ENCODE measurements at regions not wholly inside any gene's neighbourhood (a gene's known extent, or its start where the extent isn't known, plus 50 kb on each side); places are given as distances from the start of the nearest gene placed in this dataset.

DNA sequence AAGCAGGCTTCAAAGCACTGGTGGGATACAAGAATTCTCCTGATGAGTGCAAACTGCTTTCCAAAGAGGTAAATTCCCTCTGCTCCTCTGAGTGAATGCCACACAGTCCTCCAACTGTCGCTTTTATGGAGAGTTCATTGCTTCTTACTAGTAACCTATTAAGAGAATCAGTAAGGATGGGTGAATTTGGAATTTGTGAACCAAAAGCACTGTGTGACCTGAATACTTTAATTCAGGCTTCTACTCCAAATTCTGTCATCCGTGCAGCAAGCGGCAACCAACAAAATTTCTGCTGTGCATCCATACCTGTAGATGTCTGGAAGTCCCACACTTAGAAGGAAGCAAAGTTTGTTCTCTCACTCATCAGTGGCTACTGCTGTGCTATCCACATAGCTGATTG lies 66.7 kb upstream of the SNRK start:
- TF ChIP-seq TAF1 (IDR thresholded peaks at IDR 0.05; ENCODE audit: low read depth, low read length) = no peak
- TF ChIP-seq PAX5 (IDR thresholded peaks at IDR 0.05; ENCODE audit: insufficient read depth, low read length, severe bottlenecking) = no peak
- no peak for TF ChIP-seq POLR2A (IDR thresholded peaks at IDR 0.05; ENCODE audit: low read depth, low read length)
- no peak for TF ChIP-seq SPI1 (IDR thresholded peaks at IDR 0.05; ENCODE audit: low read depth, low read length)
- no peak for TF ChIP-seq POU2F2 (IDR thresholded peaks at IDR 0.05; ENCODE audit: low read depth, low read length)
- TF ChIP-seq POLR2AphosphoS5 (IDR thresholded peaks at IDR 0.05; ENCODE audit: low read depth, low read length) = no peak
- FAIRE-seq (no peak), DNase-seq (ENCODE audit: insufficient read length, low spot score) (no peak)

GRCh38 chr3:43218921-43219320 lies 67.4 kb upstream of the SNRK start:
- FAIRE-seq (no peak), DNase-seq (ENCODE audit: insufficient read length, low spot score) (no peak)
- no peak for TF ChIP-seq PAX5 (IDR thresholded peaks at IDR 0.05; ENCODE audit: insufficient read depth, low read length, severe bottlenecking)

- TF ChIP-seq SPI1 (IDR thresholded peaks at IDR 0.05; ENCODE audit: low read depth, low read length) (peak; percentile 12; the same call in 1 of the 2 replicates), PAX5 (IDR thresholded peaks at IDR 0.05; ENCODE audit: insufficient read depth, low read length, severe bottlenecking) (no peak), TAF1 (IDR thresholded peaks at IDR 0.05; ENCODE audit: low read depth, low read length) (no peak)
- FAIRE-seq (no peak), DNase-seq (ENCODE audit: insufficient read length, low spot score) (no peak)
These were observed 68.2 kb upstream of the SNRK start for GRCh38 chr3:43218156-43218555.

DNA sequence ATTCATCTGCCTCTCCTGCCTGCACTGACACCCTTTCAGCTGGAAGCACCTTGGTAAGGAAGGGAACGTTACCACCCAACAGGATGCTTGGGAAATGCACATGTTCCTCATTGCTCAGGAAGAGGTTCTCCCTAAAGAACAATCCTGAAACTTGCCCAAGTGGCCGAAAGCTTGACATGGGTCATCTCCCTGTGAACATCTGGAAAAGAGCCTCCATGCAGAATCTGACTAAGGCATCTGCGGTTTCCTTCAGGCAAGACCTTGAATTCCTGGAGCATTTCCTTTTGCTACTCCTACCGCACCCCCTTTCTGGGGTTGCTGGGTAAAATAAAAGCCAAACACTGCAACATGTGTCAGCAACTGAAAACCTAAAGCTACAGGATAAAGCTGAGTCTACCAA lies 68.7 kb upstream of the SNRK start:
- TF ChIP-seq POLR2AphosphoS5 (IDR thresholded peaks at IDR 0.05; ENCODE audit: low read depth, low read length) = no peak
- no peak for TF ChIP-seq PAX5 (IDR thresholded peaks at IDR 0.05; ENCODE audit: insufficient read depth, low read length, severe bottlenecking)
- TF ChIP-seq SPI1 (IDR thresholded peaks at IDR 0.05; ENCODE audit: low read depth, low read length) = no peak
- no peak for TF ChIP-seq TAF1 (IDR thresholded peaks at IDR 0.05; ENCODE audit: low read depth, low read length)
- TF ChIP-seq POU2F2 (IDR thresholded peaks at IDR 0.05; ENCODE audit: low read depth, low read length) = no peak
- TF ChIP-seq POLR2A (IDR thresholded peaks at IDR 0.05; ENCODE audit: low read depth, low read length) = no peak
- DNase-seq (ENCODE audit: insufficient read length, low spot score) (no peak), FAIRE-seq (no peak)

DNA sequence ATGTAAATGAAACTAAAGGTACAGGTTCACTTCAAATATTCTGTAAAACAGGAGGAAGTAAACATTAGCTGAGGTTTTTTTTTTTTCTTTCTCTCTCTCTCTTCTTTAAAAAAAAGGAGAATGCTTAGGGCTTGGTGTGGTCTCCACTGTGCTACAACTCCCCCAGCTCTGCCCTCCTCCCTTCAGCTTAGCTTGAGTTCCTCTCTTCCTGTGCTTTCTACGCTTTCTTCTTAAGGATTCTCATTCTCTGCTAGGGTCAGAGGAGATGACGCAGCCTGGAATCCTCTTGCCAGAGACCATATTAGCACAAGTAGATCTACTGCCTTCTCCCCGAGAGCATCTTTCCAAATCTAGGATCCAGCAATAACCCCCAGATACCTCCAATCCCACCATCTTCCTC lies 69.1 kb upstream of the SNRK start:
- DNase-seq (ENCODE audit: insufficient read length, low spot score) (no peak), FAIRE-seq (no peak)
- TF ChIP-seq POLR2AphosphoS5 (IDR thresholded peaks at IDR 0.05; ENCODE audit: low read depth, low read length) (no peak), POU2F2 (IDR thresholded peaks at IDR 0.05; ENCODE audit: low read depth, low read length) (no peak), TAF1 (IDR thresholded peaks at IDR 0.05; ENCODE audit: low read depth, low read length) (no peak), SPI1 (IDR thresholded peaks at IDR 0.05; ENCODE audit: low read depth, low read length) (no peak), POLR2A (IDR thresholded peaks at IDR 0.05; ENCODE audit: low read depth, low read length) (no peak), PAX5 (IDR thresholded peaks at IDR 0.05; ENCODE audit: insufficient read depth, low read length, severe bottlenecking) (no peak)

- DNase-seq (ENCODE audit: insufficient read length, low spot score) (no peak), FAIRE-seq (no peak)
- no peak for TF ChIP-seq POLR2AphosphoS5 (IDR thresholded peaks at IDR 0.05; ENCODE audit: low read depth, low read length)
- TF ChIP-seq SPI1 (IDR thresholded peaks at IDR 0.05; ENCODE audit: low read depth, low read length) = no peak
- TF ChIP-seq POU2F2 (IDR thresholded peaks at IDR 0.05; ENCODE audit: low read depth, low read length) = no peak
- TF ChIP-seq POLR2A (IDR thresholded peaks at IDR 0.05; ENCODE audit: low read depth, low read length) = no peak
- no peak for TF ChIP-seq PAX5 (IDR thresholded peaks at IDR 0.05; ENCODE audit: insufficient read depth, low read length, severe bottlenecking)
- no peak for TF ChIP-seq TAF1 (IDR thresholded peaks at IDR 0.05; ENCODE audit: low read depth, low read length)
These were observed 70.6 kb upstream of the SNRK start for GRCh38 chr3:43215663-43216275.

GRCh38 chr3:43215138-43215537 lies 71.2 kb upstream of the SNRK start:
- DNase-seq (ENCODE audit: insufficient read length, low spot score) (no peak), FAIRE-seq (no peak)
- TF ChIP-seq SPI1 (IDR thresholded peaks at IDR 0.05; ENCODE audit: low read depth, low read length) = no peak
- no peak for TF ChIP-seq PAX5 (IDR thresholded peaks at IDR 0.05; ENCODE audit: insufficient read depth, low read length, severe bottlenecking)
- no peak for TF ChIP-seq POLR2AphosphoS5 (IDR thresholded peaks at IDR 0.05; ENCODE audit: low read depth, low read length)
- no peak for TF ChIP-seq POLR2A (IDR thresholded peaks at IDR 0.05; ENCODE audit: low read depth, low read length)
- TF ChIP-seq TAF1 (IDR thresholded peaks at IDR 0.05; ENCODE audit: low read depth, low read length) = no peak
- no peak for TF ChIP-seq POU2F2 (IDR thresholded peaks at IDR 0.05; ENCODE audit: low read depth, low read length)

DNA sequence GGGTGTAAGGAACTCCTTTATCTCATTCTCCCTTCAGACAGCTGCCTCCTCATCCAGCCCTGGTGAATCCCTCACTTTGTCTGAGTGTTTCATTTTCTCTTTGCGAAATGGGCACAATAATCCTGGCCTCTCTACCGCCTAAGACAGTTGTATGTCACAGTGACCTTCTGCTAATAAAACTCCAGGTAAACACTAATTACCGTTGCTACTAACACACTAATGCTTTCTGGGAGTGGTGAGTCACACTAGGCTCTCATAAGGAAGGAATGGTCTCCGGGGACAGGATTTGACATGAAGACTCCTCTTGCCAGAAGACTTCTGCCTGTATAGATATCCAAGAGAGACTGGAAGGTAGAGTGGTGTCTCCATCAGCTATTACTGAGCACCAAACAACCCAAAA lies 71.7 kb upstream of the SNRK start:
- no peak for DNase-seq (ENCODE audit: insufficient read length, low spot score)
- FAIRE-seq = no peak
- no peak for TF ChIP-seq PAX5 (IDR thresholded peaks at IDR 0.05; ENCODE audit: insufficient read depth, low read length, severe bottlenecking)
- no peak for TF ChIP-seq POLR2A (IDR thresholded peaks at IDR 0.05; ENCODE audit: low read depth, low read length)

DNA sequence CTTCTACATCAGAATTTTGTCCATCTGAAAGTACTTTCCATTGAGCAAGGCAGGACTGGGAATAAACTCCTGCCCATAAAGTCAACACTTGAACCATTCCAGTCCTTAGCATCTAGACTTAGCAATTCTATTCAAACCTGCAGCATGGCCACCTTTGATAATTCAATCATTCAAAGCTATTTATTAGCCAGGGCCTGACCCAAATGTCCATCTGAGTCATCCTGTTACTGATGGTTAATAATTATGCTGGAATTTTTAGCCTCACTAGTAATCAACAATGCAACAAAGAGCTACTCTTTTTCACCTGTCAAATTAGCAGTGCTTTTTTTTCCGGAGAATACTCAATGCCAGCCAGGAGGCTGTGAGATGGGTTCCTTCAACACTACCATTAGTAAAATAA lies 72.7 kb upstream of the SNRK start:
- TF ChIP-seq TAF1 (IDR thresholded peaks at IDR 0.05; ENCODE audit: low read depth, low read length) (no peak), POLR2A (IDR thresholded peaks at IDR 0.05; ENCODE audit: low read depth, low read length) (no peak), SPI1 (IDR thresholded peaks at IDR 0.05; ENCODE audit: low read depth, low read length) (no peak), PAX5 (IDR thresholded peaks at IDR 0.05; ENCODE audit: insufficient read depth, low read length, severe bottlenecking) (no peak), POLR2AphosphoS5 (IDR thresholded peaks at IDR 0.05; ENCODE audit: low read depth, low read length) (no peak), POU2F2 (IDR thresholded peaks at IDR 0.05; ENCODE audit: low read depth, low read length) (no peak)
- no peak for DNase-seq (ENCODE audit: insufficient read length, low spot score)
- FAIRE-seq = no peak

DNA sequence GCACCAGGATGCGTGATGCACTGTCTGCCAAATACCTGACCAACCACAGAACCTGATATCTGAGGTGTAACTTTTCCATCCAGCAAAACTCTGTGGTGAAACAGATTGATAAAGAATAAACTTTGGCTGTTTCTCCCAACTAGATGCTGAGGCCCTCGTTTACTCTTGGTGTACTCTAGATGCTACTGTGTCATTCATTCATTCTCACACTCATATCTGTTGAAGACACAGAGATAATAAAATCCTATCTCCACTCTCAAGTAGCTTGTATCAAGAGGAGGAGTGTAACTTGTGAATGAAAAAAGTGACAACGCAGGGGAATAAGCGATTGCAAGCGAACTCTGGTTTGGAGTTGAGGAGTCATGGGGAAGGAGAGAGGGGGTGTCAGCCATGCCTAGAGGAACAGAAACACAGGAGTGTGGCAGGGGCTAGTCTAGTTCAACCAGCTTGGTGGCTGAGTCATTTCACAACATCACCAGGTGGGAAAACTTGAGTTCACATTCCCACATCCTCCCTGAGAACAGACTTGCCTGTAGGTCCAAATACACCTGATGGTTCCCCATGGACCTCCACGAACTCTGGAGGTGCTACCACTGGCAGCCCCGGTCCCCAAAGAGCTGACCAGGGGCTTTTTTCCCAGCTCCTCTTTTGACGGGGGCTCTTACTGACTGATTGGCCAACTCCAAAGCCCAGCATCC lies 73.3 kb upstream of the SNRK start:
- no peak for FAIRE-seq
- no peak for TF ChIP-seq POU2F2 (IDR thresholded peaks at IDR 0.05; ENCODE audit: low read depth, low read length)
- TF ChIP-seq PAX5 (IDR thresholded peaks at IDR 0.05; ENCODE audit: insufficient read depth, low read length, severe bottlenecking) = no peak
- no peak for TF ChIP-seq POLR2AphosphoS5 (IDR thresholded peaks at IDR 0.05; ENCODE audit: low read depth, low read length)
- no peak for TF ChIP-seq SPI1 (IDR thresholded peaks at IDR 0.05; ENCODE audit: low read depth, low read length)
- TF ChIP-seq POLR2A (IDR thresholded peaks at IDR 0.05; ENCODE audit: low read depth, low read length) = no peak
- TF ChIP-seq TAF1 (IDR thresholded peaks at IDR 0.05; ENCODE audit: low read depth, low read length) = no peak
- no peak for DNase-seq (ENCODE audit: insufficient read length, low spot score)
